Suprapubic skin (tissue), 4 donors: ENCODE measurements at regions not wholly inside any gene's neighbourhood (a gene's known extent, or its start where the extent isn't known, plus 50 kb on each side); places are given as distances from the start of the nearest gene placed in this dataset.

Experiments
- DNase-seq, 2 donors: peaks; one replicate each; pipeline ENCODE4 v3.0.0-alpha.2; 2019; ENCODE audit warnings: low spot score in 2 of 2
- H3K27ac ChIP-seq: fragments of 200-600 bp; sonication (generic); one replicate; pipeline ENCODE4 v1.5.1; 2019
- H3K27me3 ChIP-seq: fragments of 200-600 bp; sonication (generic); one replicate; pipeline ENCODE4 v1.5.1; 2019
- H3K36me3 ChIP-seq: fragments of 200-600 bp; sonication (generic); one replicate; pipeline ENCODE4 v1.5.1; 2019
- H3K4me1 ChIP-seq: fragments of 200-600 bp; sonication (generic); one replicate; pipeline ENCODE4 v1.5.1; 2019
- H3K4me3 ChIP-seq: fragments of 200-600 bp; sonication (generic); one replicate; pipeline ENCODE4 v1.5.1; 2019; ENCODE audit warnings: mild to moderate bottlenecking
- H3K9me3 ChIP-seq: fragments of 200-600 bp; sonication (generic); one replicate; pipeline ENCODE4 v1.5.1; 2019
- CTCF ChIP-seq, 2 donors: fragments of 200-600 bp in 1 of 2; fragments of 450-650 bp in 1 of 2; sonication (generic) in 1 of 2; IDR thresholded peaks; one replicate each; pipeline ENCODE4 v1.5.1; 2016 to 2019; ENCODE audit warnings: antibody characterized with exemption in 2 of 2, mild to moderate bottlenecking in 1 of 2, moderate library complexity in 1 of 2
- EP300 ChIP-seq: sonication (generic); formaldehyde crosslinking; IDR thresholded peaks from one replicate; pipeline ENCODE4 v1.6.1; 2017; ENCODE audit warnings: antibody characterized with exemption
- POLR2A ChIP-seq, 2 donors: fragments of 450-650 bp; IDR thresholded peaks; one replicate each; pipeline ENCODE4 v1.6.1; 2017; ENCODE audit warnings: antibody characterized with exemption in 2 of 2, mild to moderate bottlenecking in 2 of 2, moderate library complexity in 2 of 2
- POLR2AphosphoS5 ChIP-seq, 3 donors: sonication (generic); formaldehyde crosslinking; IDR thresholded peaks; one replicate each; pipeline ENCODE4 v1.6.1; 2017; ENCODE audit warnings: antibody characterized with exemption in 3 of 3
- WGBS: methylation state at CpG from one replicate; pipeline ENCODE4 v1.1.5; 2018; 5-methylcytosine and 5-hydroxymethylcytosine counted together

- H3K27me3 ChIP-seq, result peaks cover 30% of the 10 kb centered on the region
Observed at GRCh38 chr22:19619144-19620009, 94.9 kb upstream of the SEPTIN5 start.

DNA sequence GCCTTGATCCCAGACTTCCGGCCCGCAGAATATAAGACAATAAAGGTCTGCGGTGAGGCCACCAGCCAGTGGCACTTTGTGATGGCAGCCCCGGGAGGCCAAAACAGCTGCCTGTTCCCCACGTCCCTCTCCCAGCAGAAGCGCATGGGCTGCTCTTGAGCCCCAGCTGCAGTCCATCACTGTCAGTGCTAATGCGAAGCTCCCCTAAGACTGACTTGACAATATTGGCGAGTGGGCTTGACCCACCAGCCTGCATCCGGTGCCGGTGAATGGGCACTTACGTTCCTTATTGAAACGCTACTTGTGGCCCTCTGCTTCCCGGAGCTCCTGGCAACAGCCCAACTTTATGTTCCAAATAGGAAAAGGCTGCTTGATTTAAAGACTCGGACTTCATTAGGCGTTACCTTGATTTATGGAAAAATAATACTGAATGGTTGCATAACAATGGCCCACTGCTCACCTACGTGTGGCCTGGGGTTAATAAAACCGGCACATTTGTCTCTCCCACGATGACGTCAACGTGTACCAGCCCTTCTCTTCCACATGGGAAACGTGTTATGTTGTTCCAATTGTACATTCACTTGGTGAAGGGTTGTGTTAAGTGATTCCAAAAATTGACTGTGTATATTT lies 93.4 kb upstream of the SEPTIN5 start:
- Histone ChIP-seq H3K27ac (peak overlapping the region; percentile 31), H3K4me3 (no peak overlapping the region), H3K4me1 (peaks cover 7% of the 10 kb centered on the region), H3K27me3 (peaks cover 30% of the 10 kb centered on the region), H3K9me3 (no peaks in the 10 kb centered on the region), H3K36me3 (no peaks in the 10 kb centered on the region)
- no peak for DNase-seq
- TF ChIP-seq CTCF (IDR thresholded peaks at IDR 0.05) (no peak), POLR2A (IDR thresholded peaks at IDR 0.05) (no peak), POLR2AphosphoS5 (IDR thresholded peaks at IDR 0.05) (no peak), EP300 (no peak)
- 56% methylated on average over 20 of the region's 21 CpGs for WGBS

More at GRCh38 chr22:19619144-19620009, 94.9 kb upstream of the SEPTIN5 start:
- DNase-seq, result no peak
- no peaks in the 10 kb centered on the region for H3K36me3 ChIP-seq
- H3K4me3 ChIP-seq, result no peak overlapping the region
- no peaks in the 10 kb centered on the region for H3K9me3 ChIP-seq
- WGBS, result 85% methylated on average over 6 of the region's 8 CpGs
- peaks cover 7% of the 10 kb centered on the region for H3K4me1 ChIP-seq
- no peak for TF ChIP-seq CTCF (IDR thresholded peaks at IDR 0.05)
- no peak for TF ChIP-seq EP300
- TF ChIP-seq POLR2AphosphoS5 (IDR thresholded peaks at IDR 0.05), result no peak
- no peak for TF ChIP-seq POLR2A (IDR thresholded peaks at IDR 0.05)
- H3K27ac ChIP-seq, result no peak overlapping the region

DNA sequence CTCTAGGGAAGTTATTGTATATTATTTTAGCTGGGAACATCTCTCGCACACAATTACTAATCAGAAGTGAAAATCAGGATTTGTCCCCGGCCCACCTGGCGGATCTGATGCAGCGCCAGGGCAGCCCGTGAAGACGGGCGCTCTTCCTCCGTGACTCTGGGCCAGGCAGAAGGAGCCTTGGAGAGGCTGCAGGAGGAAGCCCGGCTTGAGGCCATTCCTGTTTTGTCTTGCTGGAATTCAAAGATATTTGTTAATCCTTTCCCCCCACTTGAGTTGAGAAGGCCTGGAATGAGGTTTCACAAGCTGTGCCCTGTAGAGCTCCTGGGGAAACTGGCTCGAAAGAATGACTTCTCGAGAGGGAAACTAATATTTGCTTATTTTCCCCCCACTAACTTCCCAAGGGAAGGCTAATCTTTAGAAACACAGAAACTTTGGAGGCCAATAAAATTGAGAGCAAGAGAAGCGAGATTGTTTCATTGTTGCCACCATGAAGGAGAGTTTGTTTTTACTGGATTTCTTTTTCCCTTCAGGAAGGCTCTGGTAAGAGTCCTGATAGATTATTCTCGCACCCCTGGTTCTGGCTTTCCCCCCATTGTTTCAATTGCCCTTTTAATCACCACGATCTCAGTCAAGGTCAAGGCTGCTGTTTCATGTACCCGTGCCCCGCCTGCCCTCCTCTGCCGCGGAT lies 92.8 kb upstream of the SEPTIN5 start:
- Histone ChIP-seq H3K9me3 (no peaks in the 10 kb centered on the region), H3K27ac (peak overlapping the region; percentile 31), H3K27me3 (peaks cover 30% of the 10 kb centered on the region), H3K36me3 (no peaks in the 10 kb centered on the region), H3K4me1 (peaks cover 7% of the 10 kb centered on the region), H3K4me3 (no peak overlapping the region)
- WGBS, result 50% methylated on average over 18 of the region's 18 CpGs
- TF ChIP-seq EP300 (no peak), CTCF (IDR thresholded peaks at IDR 0.05) (no peak), POLR2AphosphoS5 (IDR thresholded peaks at IDR 0.05) (no peak), POLR2A (IDR thresholded peaks at IDR 0.05) (no peak)
- DNase-seq, result no peak

- H3K9me3 ChIP-seq, result no peaks in the 10 kb centered on the region
- H3K4me3 ChIP-seq, result no peak overlapping the region
- 74% methylated on average over 9 of the region's 11 CpGs for WGBS
- H3K27ac ChIP-seq, result peak overlapping the region; percentile 31
- H3K4me1 ChIP-seq, result peaks cover 7% of the 10 kb centered on the region
- no peak for DNase-seq
- TF ChIP-seq CTCF (IDR thresholded peaks at IDR 0.05) (no peak), POLR2AphosphoS5 (IDR thresholded peaks at IDR 0.05) (no peak), EP300 (no peak), POLR2A (IDR thresholded peaks at IDR 0.05) (no peak)
- no peaks in the 10 kb centered on the region for H3K36me3 ChIP-seq
- H3K27me3 ChIP-seq, result peaks cover 30% of the 10 kb centered on the region
Observed at GRCh38 chr22:19622061-19622441, 92.3 kb upstream of the SEPTIN5 start.
